ENCODE measurements at regions not wholly inside any gene's neighbourhood (a gene's known extent, or its start where the extent isn't known, plus 50 kb on each side); places are given as distances from the start of the nearest gene placed in this dataset.

GRCh38 chr3:102060814-102061213, 211.5 kb downstream of the NFKBIZ start (continued):
- no peak for TF ChIP-seq NRF1 (IDR thresholded peaks at IDR 0.05; ENCODE audit: low read depth, low read length)

GRCh38 chr3:102063572-102063971, 214.3 kb downstream of the NFKBIZ start:
- CTCF ChIA-PET = no interaction called here

GRCh38 chr3:102066470-102066869, 217.2 kb downstream of the NFKBIZ start:
- Histone ChIP-seq H2AFZ (ENCODE audit: low read depth) (no peak overlapping the region), H4K20me1 (ENCODE audit: insufficient read depth) (no peaks in the 10 kb centered on the region), H3K36me3 (replicated peaks in 1 of 2; ENCODE audit: control insufficient read depth in 1 of 2, insufficient read depth in 2 of 2, low read length in 1 of 2) (no peaks in the 10 kb centered on the region), H3K27me3 (ENCODE audit: insufficient read depth) (no peaks in the 10 kb centered on the region), H3K4me3 (ENCODE audit: low read depth in 2 of 2, low read length in 1 of 2) (no peak overlapping the region), H3K9me2 (no peaks in the 10 kb centered on the region), H3F3A (replicated peaks; ENCODE audit: insufficient read depth) (peaks cover 24% of the 10 kb centered on the region), H3K4me1 (ENCODE audit: control insufficient read depth in 1 of 2, insufficient read depth in 2 of 2, low read depth in 1 of 2, low read length in 1 of 2) (peaks cover 0 to 9% of the 10 kb centered on the region in 2 experiments; a peak in 1 of 4 replicates), H3K27ac (ENCODE audit: low read depth in 2 of 2, low read length in 1 of 2) (no peak overlapping the region), H3K9me3 (no peaks in the 10 kb centered on the region), H3K4me2 (no peak overlapping the region), H3K9ac (no peak overlapping the region), H3K79me2 (ENCODE audit: insufficient read depth) (no peaks in the 10 kb centered on the region)
- no peak for DNase-seq
- 84% methylated on average over 1 of the region's 1 CpG for WGBS (ENCODE audit: low lambda C conversion rate)
- ChIA-PET CTCF (no interaction called here), POLR2A (no interaction called here)
- TF ChIP-seq ELF1 (IDR thresholded peaks at IDR 0.05) = no peak
- TF ChIP-seq TAF1 (IDR thresholded peaks at IDR 0.05; ENCODE audit: borderline replicate concordance, low read depth, low read length) = no peak
- TF ChIP-seq REST (IDR thresholded peaks at IDR 0.05; ENCODE audit: low read depth, low read length) = no peak
- no peak for TF ChIP-seq PBX3 (IDR thresholded peaks at IDR 0.05)
- no peak for TF ChIP-seq GABPA (IDR thresholded peaks at IDR 0.05; ENCODE audit: low read depth)
- TF ChIP-seq YY1 (IDR thresholded peaks at IDR 0.05; ENCODE audit: low read depth) = no peak
- no peak for TF ChIP-seq USF1 (IDR thresholded peaks at IDR 0.05; ENCODE audit: borderline replicate concordance, low read depth)
- no peak for TF ChIP-seq FOXM1 (IDR thresholded peaks at IDR 0.05; ENCODE audit: low read depth)
- TF ChIP-seq SMC3 (IDR thresholded peaks at IDR 0.05; ENCODE audit: low read depth, low read length) = no peak
- no peak for TF ChIP-seq EZH2phosphoT487 (IDR thresholded peaks at IDR 0.05; ENCODE audit: borderline replicate concordance, low read depth)
- TF ChIP-seq ZBTB33 (IDR thresholded peaks at IDR 0.05; ENCODE audit: borderline replicate concordance, low read depth) = no peak
- no peak for TF ChIP-seq FOSL2 (IDR thresholded peaks at IDR 0.05; ENCODE audit: borderline replicate concordance, low read depth)
- no peak for TF ChIP-seq MXI1 (IDR thresholded peaks at IDR 0.05; ENCODE audit: low read depth, low read length)
- no peak for TF ChIP-seq MEF2A (IDR thresholded peaks at IDR 0.05; ENCODE audit: borderline replicate concordance, low read depth)
- TF ChIP-seq IRF3 (IDR thresholded peaks at IDR 0.05; ENCODE audit: low read depth, low read length) = no peak

More at GRCh38 chr3:102063572-102063971, 214.3 kb downstream of the NFKBIZ start:
- no peak overlapping the region for H3K4me2 ChIP-seq
- H3K9me2 ChIP-seq = no peaks in the 10 kb centered on the region
- H3K79me2 ChIP-seq (ENCODE audit: insufficient read depth) = no peaks in the 10 kb centered on the region
- no peak overlapping the region for H2AFZ ChIP-seq (ENCODE audit: low read depth)
- H3K9me3 ChIP-seq = no peaks in the 10 kb centered on the region
- H4K20me1 ChIP-seq (ENCODE audit: insufficient read depth) = no peaks in the 10 kb centered on the region
- TF ChIP-seq MXI1 (IDR thresholded peaks at IDR 0.05; ENCODE audit: low read depth, low read length) = no peak
- no peak for TF ChIP-seq MAX (IDR thresholded peaks at IDR 0.05; ENCODE audit: low read depth)
- TF ChIP-seq YY1 (IDR thresholded peaks at IDR 0.05; ENCODE audit: low read depth) = no peak
- no peak for TF ChIP-seq RAD21 (IDR thresholded peaks at IDR 0.05; ENCODE audit: low read length)
- H3K27me3 ChIP-seq (ENCODE audit: insufficient read depth) = no peaks in the 10 kb centered on the region
- WGBS (ENCODE audit: low lambda C conversion rate) = 81% methylated on average over 8 of the region's 8 CpGs
- peaks cover 8% of the 10 kb centered on the region for H3F3A ChIP-seq (replicated peaks; ENCODE audit: insufficient read depth)
- DNase-seq = no peak
- H3K36me3 ChIP-seq (replicated peaks in 1 of 2; ENCODE audit: control insufficient read depth in 1 of 2, insufficient read depth in 2 of 2, low read length in 1 of 2) = no peaks in the 10 kb centered on the region
- H3K9ac ChIP-seq = no peak overlapping the region
- POLR2A ChIA-PET = no interaction called here
- H3K27ac ChIP-seq (ENCODE audit: low read depth in 2 of 2, low read length in 1 of 2) = no peak overlapping the region
- H3K4me3 ChIP-seq (ENCODE audit: low read depth in 2 of 2, low read length in 1 of 2) = no peak overlapping the region
- 0 out of 4 replicates have a peak, but pooled peaks cover 0 to 3% of the 10 kb centered on the region in 2 experiments for H3K4me1 ChIP-seq (ENCODE audit: control insufficient read depth in 1 of 2, insufficient read depth in 2 of 2, low read depth in 1 of 2, low read length in 1 of 2)
